K562 (cell line): ENCODE measurements at regions not wholly inside any gene's neighbourhood (a gene's known extent, or its start where the extent isn't known, plus 50 kb on each side); places are given as distances from the start of the nearest gene placed in this dataset.

Experiments used
- ATAC-seq: fragments of 200-7000 bp; cut with Tn5 transposase; 3 replicates; pipeline ENCODE4 v1.9.1; 2020; ENCODE audit warnings: moderate library complexity
- BruUV-seq: library from RNA; stranded (reverse); fragments of 400-500 nt; replicated peaks from 2 replicates; lab custom pipeline; 2021; lab: Mats Ljungman, UMichigan
- CTCF ChIA-PET: fragments of 300-600 bp; formaldehyde crosslinking; extraction: SDS; loops from one replicate; lab custom pipeline; 2021; ENCODE audit warnings: low intra/inter-chr PET ratio; lab: Yijun Ruan, JAX
- POLR2A ChIA-PET: fragments of 300-600, 350-650 bp; sonication (Branson Sonifier 250); formaldehyde crosslinking; extraction: SDS; loops from one replicate; lab custom pipeline; 2021; ENCODE audit warnings: antibody characterized with exemption, inconsistent platforms; lab: Yijun Ruan, JAX
- DNase-seq, 4 experiments: peaks; one replicate each; pipeline versions ENCODE4 v3.0.0 to v3.0.0-alpha.2; 2011 to 2018; ENCODE audit warnings: low spot score in 3 of 4, mixed read lengths in 3 of 4; ENCODE audit errors: extremely low read depth in 1 of 4
- FAIRE-seq: peaks from 2 replicates; lab custom pipeline; 2011; peaks lifted over from hg19 to GRCh38; lab: Jason Lieb, UNC
- H2AFZ ChIP-seq: 2 replicates; pipeline ENCODE4 v1.6.0; 2011; ENCODE audit warnings: low read depth, low read length, control low read depth, inconsistent platforms
- H3K27ac ChIP-seq: fragments of 200-600 bp; 3 replicates; pipeline ENCODE4 v1.8.0; 2011; ENCODE audit warnings: low read depth, mild to moderate bottlenecking, control low read depth, inconsistent platforms, low read length, moderate library complexity, mixed read lengths; ENCODE audit errors: extremely low read depth
- H3K27me3 ChIP-seq, 2 experiments: fragments of 300-600 bp in 1 of 2; 2 replicates in 1 of 2; 3 replicates in 1 of 2; pipeline versions ENCODE4 v1.6.0 to v1.8.0; 2011; ENCODE audit warnings: inconsistent platforms in 2 of 2, low read length in 2 of 2, mild to moderate bottlenecking in 1 of 2, mixed read lengths in 1 of 2, moderate library complexity in 1 of 2; ENCODE audit not compliant: control insufficient read depth in 2 of 2, insufficient read depth in 2 of 2
- H3K36me3 ChIP-seq: fragments of 300-600 bp; 3 replicates; pipeline ENCODE4 v1.8.0; 2011; ENCODE audit warnings: mild to moderate bottlenecking, low read length, inconsistent platforms; ENCODE audit not compliant: control insufficient read depth, insufficient read depth
- H3K4me1 ChIP-seq, 2 experiments: fragments of 200-600 bp in 1 of 2; replicated peaks in 1 of 2; 2 replicates in 1 of 2; 3 replicates in 1 of 2; pipeline versions ENCODE4 v1.5.1 to v1.8.0; 2011; ENCODE audit warnings: inconsistent platforms in 2 of 2, low read length in 2 of 2, mild to moderate bottlenecking in 1 of 2, mixed read lengths in 1 of 2, moderate library complexity in 1 of 2; ENCODE audit not compliant: control insufficient read depth in 2 of 2, insufficient read depth in 2 of 2
- H3K4me2 ChIP-seq: 2 replicates; pipeline ENCODE4 v1.6.1; 2011; ENCODE audit warnings: low read length, control low read depth, inconsistent platforms, mixed read lengths; ENCODE audit not compliant: insufficient read depth
- H3K4me3 ChIP-seq: fragments of 200-600 bp; sonication (generic), shearing (Covaris generic); 2 replicates; pipeline ENCODE4 v1.5.1; 2016; ENCODE audit warnings: control low read depth, inconsistent platforms
- H3K79me2 ChIP-seq: fragments of 200-600 bp; 3 replicates; pipeline ENCODE4 v1.8.0; 2011; ENCODE audit warnings: low read length, inconsistent platforms; ENCODE audit not compliant: control insufficient read depth, insufficient read depth
- H3K9ac ChIP-seq, 2 experiments: 2 replicates each; pipeline versions ENCODE4 v1.6.0 to v1.6.1; 2011; ENCODE audit warnings: low read depth in 2 of 2, low read length in 2 of 2, control low read depth in 1 of 2, inconsistent platforms in 1 of 2, mild to moderate bottlenecking in 1 of 2, mixed read lengths in 1 of 2; ENCODE audit not compliant: insufficient read depth in 1 of 2
- H3K9me1 ChIP-seq: one replicate; pipeline ENCODE4 v1.6.0; 2011; ENCODE audit warnings: inconsistent platforms, mild to moderate bottlenecking, low read length, moderate library complexity; ENCODE audit not compliant: control insufficient read depth, insufficient read depth
- H3K9me3 ChIP-seq: replicated peaks from 2 replicates; pipeline ENCODE4 v1.5.1; 2011; ENCODE audit warnings: low read depth, low read length, inconsistent platforms; ENCODE audit not compliant: control insufficient read depth, insufficient read depth
- H4K20me1 ChIP-seq: replicated peaks from 2 replicates; pipeline ENCODE4 v1.6.1; 2011; ENCODE audit warnings: low read length, inconsistent platforms, mixed read lengths; ENCODE audit not compliant: control insufficient read depth, insufficient read depth
- DEAF1 ChIP-seq: fragments of 450-650 bp; formaldehyde crosslinking; IDR thresholded peaks from 2 replicates; pipeline ENCODE4 v1.4.0; 2020; ENCODE audit warnings: mild to moderate bottlenecking, moderate library complexity
- GTF2E2 ChIP-seq: fragments of 200-800 bp; sonication (Bioruptor generic); IDR thresholded peaks from 2 replicates; pipeline ENCODE4 v1.6.1; 2016; ENCODE audit warnings: missing genetic modification characterization, missing compliant biosample characterization
- JUND ChIP-seq, 2 experiments: IDR thresholded peaks; 2 replicates in 1 of 2; 3 replicates in 1 of 2; pipeline ENCODE4 v1.6.1; 2011; ENCODE audit warnings: borderline replicate concordance in 2 of 2, low read depth in 2 of 2, low read length in 2 of 2, improper control_type of control experiment in 1 of 2, missing biosample characterization in 1 of 2, missing genetic modification characterization in 1 of 2, missing genetic modification reagents in 1 of 2
- MNT ChIP-seq, 2 experiments: fragments of 450-650 bp; conservative IDR thresholded peaks; 2 replicates each; pipeline ENCODE4 v1.6.1; 2017; ENCODE audit warnings: mild to moderate bottlenecking in 2 of 2, moderate library complexity in 2 of 2
- NEUROD1 ChIP-seq: fragments of 150-350 bp; IDR thresholded peaks from 2 replicates; pipeline ENCODE4 v1.6.1; 2014; ENCODE audit warnings: borderline replicate concordance, low read length, low read depth; ENCODE audit not compliant: partially characterized antibody
- NR4A1 ChIP-seq, 2 experiments: fragments of 250-450 bp in 1 of 2; fragments of 450-650 bp in 1 of 2; sonication (Bioruptor Pico) in 1 of 2; IDR thresholded peaks; 2 replicates each; pipeline versions ENCODE4 v1.4.0 to v1.6.1; 2016 to 2020; ENCODE audit warnings: mild to moderate bottlenecking in 2 of 2, missing compliant biosample characterization in 1 of 2, missing genetic modification characterization in 1 of 2, moderate library complexity in 1 of 2
- PREB ChIP-seq: sonication (generic); formaldehyde crosslinking; IDR thresholded peaks from 2 replicates; pipeline ENCODE4 v1.8.1; 2023; ENCODE audit warnings: mild to moderate bottlenecking, missing genetic modification reagents
- PTTG1 ChIP-seq: fragments of 450-650 bp; IDR thresholded peaks from 2 replicates; pipeline ENCODE4 v1.6.1; 2016; ENCODE audit warnings: low read depth, mild to moderate bottlenecking, missing genetic modification characterization, missing compliant biosample characterization
- RCOR1 ChIP-seq, 2 experiments: IDR thresholded peaks; 2 replicates each; pipeline ENCODE4 v1.6.1; 2012; ENCODE audit warnings: low read depth in 2 of 2, low read length in 2 of 2, borderline replicate concordance in 1 of 2, improper control_type of control experiment in 1 of 2
- RFX5 ChIP-seq: IDR thresholded peaks from 2 replicates; pipeline ENCODE4 v1.6.1; 2011; ENCODE audit warnings: low read depth, mild to moderate bottlenecking, improper control_type of control experiment, low read length
- TCFL5 ChIP-seq: fragments of 250-450 bp; sonication (Bioruptor Pico); conservative IDR thresholded peaks from 2 replicates; pipeline ENCODE4 v1.6.1; 2021; ENCODE audit warnings: mild to moderate bottlenecking, moderate library complexity, matching md5 sums
- ZBTB5 ChIP-seq: fragments of 450-650 bp; IDR thresholded peaks from 2 replicates; pipeline ENCODE4 v1.6.1; 2017; ENCODE audit warnings: antibody characterized with exemption
- WGBS: fragments of 100-300 bp; shearing (Covaris generic); methylation state at CpG from one replicate; pipeline ENCODE4 v1.1.6; 2016; ENCODE audit warnings: low coverage, mixed read lengths; ENCODE audit not compliant: insufficient coverage; ENCODE audit errors: missing lambda C conversion rate; 5-methylcytosine and 5-hydroxymethylcytosine counted together
- in situ Hi-C: fragments of 300-500 bp; cut with MboI; formaldehyde crosslinking; loops from 4 replicates; pipeline ENCODE4 v1.15.0; 2018; ENCODE audit warnings: inconsistent platforms, mixed read lengths
- intact Hi-C: fragments of 100-400 bp; cut with micrococcal nuclease; formaldehyde crosslinking; loops from 2 replicates; pipeline ENCODE4 v1.14.2; 2022

GRCh38 chr4:62471021-62471420, 1270.9 kb downstream of the ADGRL3 start:
- Histone ChIP-seq H3K9ac (no peak overlapping the region), H2AFZ (no peak overlapping the region), H3K9me3 (no peaks in the 10 kb centered on the region; the same call in 1 of the 2 replicates), H3K36me3 (no peaks in the 10 kb centered on the region), H3K27ac (no peak overlapping the region), H3K4me3 (no peak overlapping the region), H3K9me1 (no peaks in the 10 kb centered on the region), H3K4me1 (no peaks in the 10 kb centered on the region), H3K79me2 (no peaks in the 10 kb centered on the region), H3K4me2 (no peak overlapping the region), H4K20me1 (no peaks in the 10 kb centered on the region), H3K27me3 (no peaks in the 10 kb centered on the region)
- DNase-seq: no peak
- POLR2A ChIA-PET: no interaction called here
- TF ChIP-seq RFX5 (no peak), NR4A1 (CRISPR knock-in tag; IDR thresholded peaks at IDR 0.05) (no peak), NR4A1 (tag; IDR thresholded peaks at IDR 0.05) (no peak), TCFL5 (CRISPR knock-in tag) (no peak), ZBTB5 (no peak), NEUROD1 (no peak), MNT (conservative IDR thresholded peaks at IDR 0.05) (no peak), JUND (IDR thresholded peaks at IDR 0.05; ENCODE audit: borderline replicate concordance, low read depth, low read length) (no peak), JUND (tag; IDR thresholded peaks at IDR 0.05; ENCODE audit: borderline replicate concordance, low read depth, low read length) (no peak), PTTG1 (tag) (no peak), GTF2E2 (no peak), RCOR1 (IDR thresholded peaks at IDR 0.05; ENCODE audit: borderline replicate concordance in 1 of 2, low read depth in 2 of 2, low read length in 2 of 2) (no peak), DEAF1 (CRISPR knock-in tag) (no peak), PREB (CRISPR knock-in tag) (no peak)
- no peak for ATAC-seq
- BruUV-seq: no TSS peak
- 7% methylated on average over 1 of the region's 1 CpG for WGBS
- intact Hi-C loops: no loop called here
- in situ Hi-C loops: no loop called here
- FAIRE-seq: no peak
- CTCF ChIA-PET: no interaction called here
